ENCODE measurements at regions not wholly inside any gene's neighbourhood (a gene's known extent, or its start where the extent isn't known, plus 50 kb on each side); places are given as distances from the start of the nearest gene placed in this dataset.

DNA sequence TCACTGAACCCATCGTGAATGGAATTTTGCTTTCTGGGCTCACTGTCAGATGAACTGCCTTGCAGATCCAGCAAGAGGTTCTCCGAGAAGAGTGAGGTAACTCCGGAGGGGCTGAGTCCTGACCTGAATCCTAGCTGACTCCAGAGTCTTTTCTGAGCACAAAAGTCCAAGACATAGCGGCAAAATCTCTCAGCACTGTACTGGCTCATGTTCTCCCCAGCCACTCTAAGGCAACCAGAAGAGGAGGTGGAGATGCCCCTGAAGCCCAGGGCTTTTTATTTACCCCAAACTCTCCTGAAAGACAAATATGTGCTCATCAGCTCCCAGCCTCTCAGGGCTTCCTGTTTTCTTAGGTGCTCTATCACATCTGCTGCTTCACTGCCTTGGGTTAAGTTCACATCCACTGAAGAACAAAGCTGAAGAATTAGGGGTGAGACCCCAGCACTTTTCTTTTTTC lies 221.8 kb downstream of the MREG start (continued):
- TF ChIP-seq, protein P1, sequence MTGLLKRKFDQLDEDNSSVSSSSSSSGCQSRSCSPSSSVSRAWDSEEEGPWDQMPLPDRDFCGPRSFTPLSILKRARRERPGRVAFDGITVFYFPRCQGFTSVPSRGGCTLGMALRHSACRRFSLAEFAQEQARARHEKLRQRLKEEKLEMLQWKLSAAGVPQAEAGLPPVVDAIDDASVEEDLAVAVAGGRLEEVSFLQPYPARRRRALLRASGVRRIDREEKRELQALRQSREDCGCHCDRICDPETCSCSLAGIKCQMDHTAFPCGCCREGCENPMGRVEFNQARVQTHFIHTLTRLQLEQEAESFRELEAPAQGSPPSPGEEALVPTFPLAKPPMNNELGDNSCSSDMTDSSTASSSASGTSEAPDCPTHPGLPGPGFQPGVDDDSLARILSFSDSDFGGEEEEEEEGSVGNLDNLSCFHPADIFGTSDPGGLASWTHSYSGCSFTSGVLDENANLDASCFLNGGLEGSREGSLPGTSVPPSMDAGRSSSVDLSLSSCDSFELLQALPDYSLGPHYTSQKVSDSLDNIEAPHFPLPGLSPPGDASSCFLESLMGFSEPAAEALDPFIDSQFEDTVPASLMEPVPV (CRISPR knock-in tag; IDR thresholded peaks at IDR 0.05) = no peak
- TF ChIP-seq BRCA1 (CRISPR knock-in tag; IDR thresholded peaks at IDR 0.05) (no peak), ZNF414 (CRISPR knock-in tag; IDR thresholded peaks at IDR 0.05) (no peak), ZNF326 (CRISPR knock-in tag; IDR thresholded peaks at IDR 0.05; ENCODE audit: borderline replicate concordance) (no peak), RFX1 (IDR thresholded peaks at IDR 0.05) (no peak), BORCS8-MEF2B (CRISPR knock-in tag; IDR thresholded peaks at IDR 0.05) (no peak), MTF1 (CRISPR knock-in tag; IDR thresholded peaks at IDR 0.05) (no peak), HDAC6 (IDR thresholded peaks at IDR 0.05; ENCODE audit: low read depth, low read length) (no peak), ZSCAN9 (CRISPR knock-in tag; IDR thresholded peaks at IDR 0.05; ENCODE audit: borderline replicate concordance) (peak; percentile 65), KLF16 (CRISPR knock-in tag; IDR thresholded peaks at IDR 0.05) (peak in 1 of 2 experiments; percentile 32; a peak in 1 of 4 replicates), ZNF205 (CRISPR knock-in tag; IDR thresholded peaks at IDR 0.05) (no peak), ZNF543 (CRISPR knock-in tag; IDR thresholded peaks at IDR 0.05) (no peak), SNAI1 (CRISPR knock-in tag; IDR thresholded peaks at IDR 0.05; ENCODE audit: borderline replicate concordance) (no peak), ZNF747 (CRISPR knock-in tag; IDR thresholded peaks at IDR 0.05; ENCODE audit: borderline replicate concordance) (0 out of 2 replicates have a peak, but pooled peaks have one; percentile 61), ELF1 (CRISPR knock-in tag; IDR thresholded peaks at IDR 0.05) (peak; percentile 67; the same call in 1 of the 2 replicates)
- TF ChIP-seq, protein P2, sequence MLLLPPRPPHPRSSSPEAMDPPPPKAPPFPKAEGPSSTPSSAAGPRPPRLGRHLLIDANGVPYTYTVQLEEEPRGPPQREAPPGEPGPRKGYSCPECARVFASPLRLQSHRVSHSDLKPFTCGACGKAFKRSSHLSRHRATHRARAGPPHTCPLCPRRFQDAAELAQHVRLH (CRISPR knock-in tag; IDR thresholded peaks at IDR 0.05; ENCODE audit: borderline replicate concordance, low read depth) = no peak
- TF ChIP-seq, protein P3, sequence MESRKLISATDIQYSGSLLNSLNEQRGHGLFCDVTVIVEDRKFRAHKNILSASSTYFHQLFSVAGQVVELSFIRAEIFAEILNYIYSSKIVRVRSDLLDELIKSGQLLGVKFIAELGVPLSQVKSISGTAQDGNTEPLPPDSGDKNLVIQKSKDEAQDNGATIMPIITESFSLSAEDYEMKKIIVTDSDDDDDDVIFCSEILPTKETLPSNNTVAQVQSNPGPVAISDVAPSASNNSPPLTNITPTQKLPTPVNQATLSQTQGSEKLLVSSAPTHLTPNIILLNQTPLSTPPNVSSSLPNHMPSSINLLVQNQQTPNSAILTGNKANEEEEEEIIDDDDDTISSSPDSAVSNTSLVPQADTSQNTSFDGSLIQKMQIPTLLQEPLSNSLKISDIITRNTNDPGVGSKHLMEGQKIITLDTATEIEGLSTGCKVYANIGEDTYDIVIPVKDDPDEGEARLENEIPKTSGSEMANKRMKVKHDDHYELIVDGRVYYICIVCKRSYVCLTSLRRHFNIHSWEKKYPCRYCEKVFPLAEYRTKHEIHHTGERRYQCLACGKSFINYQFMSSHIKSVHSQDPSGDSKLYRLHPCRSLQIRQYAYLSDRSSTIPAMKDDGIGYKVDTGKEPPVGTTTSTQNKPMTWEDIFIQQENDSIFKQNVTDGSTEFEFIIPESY (CRISPR knock-in tag; IDR thresholded peaks at IDR 0.05) = peak; percentile 31; the same call in 1 of the 2 replicates
- TF ChIP-seq, protein P4, sequence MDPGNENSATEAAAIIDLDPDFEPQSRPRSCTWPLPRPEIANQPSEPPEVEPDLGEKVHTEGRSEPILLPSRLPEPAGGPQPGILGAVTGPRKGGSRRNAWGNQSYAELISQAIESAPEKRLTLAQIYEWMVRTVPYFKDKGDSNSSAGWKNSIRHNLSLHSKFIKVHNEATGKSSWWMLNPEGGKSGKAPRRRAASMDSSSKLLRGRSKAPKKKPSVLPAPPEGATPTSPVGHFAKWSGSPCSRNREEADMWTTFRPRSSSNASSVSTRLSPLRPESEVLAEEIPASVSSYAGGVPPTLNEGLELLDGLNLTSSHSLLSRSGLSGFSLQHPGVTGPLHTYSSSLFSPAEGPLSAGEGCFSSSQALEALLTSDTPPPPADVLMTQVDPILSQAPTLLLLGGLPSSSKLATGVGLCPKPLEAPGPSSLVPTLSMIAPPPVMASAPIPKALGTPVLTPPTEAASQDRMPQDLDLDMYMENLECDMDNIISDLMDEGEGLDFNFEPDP (CRISPR knock-in tag; conservative IDR thresholded peaks at IDR 0.05) = no peak
- TF ChIP-seq, protein P5, sequence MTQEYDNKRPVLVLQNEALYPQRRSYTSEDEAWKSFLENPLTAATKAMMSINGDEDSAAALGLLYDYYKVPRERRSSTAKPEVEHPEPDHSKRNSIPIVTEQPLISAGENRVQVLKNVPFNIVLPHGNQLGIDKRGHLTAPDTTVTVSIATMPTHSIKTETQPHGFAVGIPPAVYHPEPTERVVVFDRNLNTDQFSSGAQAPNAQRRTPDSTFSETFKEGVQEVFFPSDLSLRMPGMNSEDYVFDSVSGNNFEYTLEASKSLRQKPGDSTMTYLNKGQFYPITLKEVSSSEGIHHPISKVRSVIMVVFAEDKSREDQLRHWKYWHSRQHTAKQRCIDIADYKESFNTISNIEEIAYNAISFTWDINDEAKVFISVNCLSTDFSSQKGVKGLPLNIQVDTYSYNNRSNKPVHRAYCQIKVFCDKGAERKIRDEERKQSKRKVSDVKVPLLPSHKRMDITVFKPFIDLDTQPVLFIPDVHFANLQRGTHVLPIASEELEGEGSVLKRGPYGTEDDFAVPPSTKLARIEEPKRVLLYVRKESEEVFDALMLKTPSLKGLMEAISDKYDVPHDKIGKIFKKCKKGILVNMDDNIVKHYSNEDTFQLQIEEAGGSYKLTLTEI (CRISPR knock-in tag; conservative IDR thresholded peaks at IDR 0.05) = no peak

Data from HepG2 (cell line).